ENCODE measurements at regions not wholly inside any gene's neighbourhood (a gene's known extent, or its start where the extent isn't known, plus 50 kb on each side); places are given as distances from the start of the nearest gene placed in this dataset.
"Not testable (repeated sequence)": the region's sequence is repeated elsewhere in the genome, so short reads cannot be mapped to it uniquely, and the experiment has no call there.

GRCh38 chr4:81314196-81314896 lies 99.3 kb upstream of the PRKG2 start:
- peak; percentile 81 for DNase-seq

GRCh38 chr4:81307991-81308390 lies 93.0 kb upstream of the PRKG2 start:
- no peak for DNase-seq

GRCh38 chr4:81304871-81305270 lies 89.8 kb upstream of the PRKG2 start:
- no peak for DNase-seq

GRCh38 chr4:81300352-81300751 lies 85.3 kb upstream of the PRKG2 start:
- not testable (repeated sequence) for DNase-seq

GRCh38 chr4:81290813-81291212 lies 75.8 kb upstream of the PRKG2 start:
- no peak for DNase-seq

- no peak for DNase-seq
Measured at GRCh38 chr4:81287101-81287500, 72.1 kb upstream of the PRKG2 start.

GRCh38 chr4:81282131-81282530 lies 67.1 kb upstream of the PRKG2 start:
- no peak for DNase-seq

- no peak for DNase-seq
Measured at GRCh38 chr4:81274460-81274859, 59.4 kb upstream of the PRKG2 start.

- DNase-seq, result no peak
Measured at GRCh38 chr4:81272671-81273070, 57.6 kb upstream of the PRKG2 start.

Measured in NCI-H1092 (cell line).